Astrocyte (in vitro differentiated cells and primary cell): ENCODE measurements at regions not wholly inside any gene's neighbourhood (a gene's known extent, or its start where the extent isn't known, plus 50 kb on each side); places are given as distances from the start of the nearest gene placed in this dataset.
A peak's percentile ranks its signal among the peaks of the same experiment; 100 is the strongest.

Source experiments
- DNase-seq: peaks from one replicate; pipeline ENCODE4 v3.0.0-alpha.2; 2010; ENCODE audit warnings: low read depth
- FAIRE-seq: peaks from 2 replicates; lab custom pipeline; 2011; peaks lifted over from hg19 to GRCh38; lab: Jason Lieb, UNC
- H2AFZ ChIP-seq: 2 replicates; pipeline ENCODE4 v1.6.0; 2012; ENCODE audit warnings: low read depth, low read length, inconsistent platforms
- H3K27ac ChIP-seq: 2 replicates; pipeline ENCODE4 v1.5.1; 2011; ENCODE audit warnings: low read depth, low read length, inconsistent platforms
- H3K27me3 ChIP-seq: 2 replicates; pipeline ENCODE4 v1.6.0; 2011; ENCODE audit warnings: low read length, inconsistent platforms; ENCODE audit not compliant: insufficient read depth
- H3K36me3 ChIP-seq: 2 replicates; pipeline ENCODE4 v1.5.1; 2011; ENCODE audit warnings: low read length, inconsistent platforms; ENCODE audit not compliant: insufficient read depth
- H3K4me1 ChIP-seq: 2 replicates; pipeline ENCODE4 v1.5.1; 2011; ENCODE audit warnings: low read length, inconsistent platforms; ENCODE audit not compliant: insufficient read depth
- H3K4me2 ChIP-seq: 2 replicates; pipeline ENCODE4 v1.6.0; 2012; ENCODE audit warnings: low read length, inconsistent platforms
- H3K4me3 ChIP-seq: 2 replicates; pipeline ENCODE4 v1.5.1; 2011; ENCODE audit warnings: low read depth, mild to moderate bottlenecking, low read length, inconsistent platforms; ENCODE audit not compliant: insufficient read depth
- H3K79me2 ChIP-seq: 2 replicates; pipeline ENCODE4 v1.6.0; 2012; ENCODE audit warnings: mild to moderate bottlenecking, low read length, inconsistent platforms; ENCODE audit not compliant: insufficient read depth
- H3K9ac ChIP-seq: 2 replicates; pipeline ENCODE4 v1.6.0; 2012; ENCODE audit warnings: mild to moderate bottlenecking, low read length, inconsistent platforms
- H3K9me3 ChIP-seq: 2 replicates; pipeline ENCODE4 v1.5.1; 2012; ENCODE audit warnings: low read depth, mild to moderate bottlenecking, low read length, inconsistent platforms; ENCODE audit not compliant: insufficient read depth
- H4K20me1 ChIP-seq: 2 replicates; pipeline ENCODE4 v1.6.0; 2012; ENCODE audit warnings: low read length, inconsistent platforms; ENCODE audit not compliant: insufficient read depth
- H3K27ac Mint-ChIP-seq: one replicate; pipeline ENCODE4 v1.8.0; 2021; ENCODE audit warnings: mild to moderate bottlenecking, mixed read lengths; ENCODE audit not compliant: unreplicated experiment
- H3K27me3 Mint-ChIP-seq: one replicate; pipeline ENCODE4 v1.8.0; 2021; ENCODE audit warnings: low read depth, mixed read lengths; ENCODE audit not compliant: unreplicated experiment
- H3K36me3 Mint-ChIP-seq: one replicate; pipeline ENCODE4 v1.8.0; 2021; ENCODE audit warnings: low read depth, mixed read lengths; ENCODE audit not compliant: unreplicated experiment
- H3K4me1 Mint-ChIP-seq: one replicate; pipeline ENCODE4 v1.8.0; 2021; ENCODE audit warnings: low read depth, mixed read lengths; ENCODE audit not compliant: unreplicated experiment
- H3K4me3 Mint-ChIP-seq: one replicate; pipeline ENCODE4 v1.8.0; 2021; ENCODE audit warnings: mild to moderate bottlenecking, moderate library complexity, mixed read lengths; ENCODE audit not compliant: unreplicated experiment
- H3K9me3 Mint-ChIP-seq: one replicate; pipeline ENCODE4 v1.8.0; 2021; ENCODE audit warnings: mild to moderate bottlenecking, mixed read lengths; ENCODE audit not compliant: unreplicated experiment
- EZH2 ChIP-seq: IDR thresholded peaks from 2 replicates; pipeline ENCODE4 v1.6.1; 2012; ENCODE audit warnings: mild to moderate bottlenecking, low read length, inconsistent platforms; ENCODE audit not compliant: insufficient read depth
- TF ChIP-seq, protein P1 (sequence below): IDR thresholded peaks from 2 replicates; pipeline ENCODE4 v1.5.1; 2011; ENCODE audit warnings: low read depth, mild to moderate bottlenecking, inconsistent platforms, low read length, moderate library complexity; ENCODE audit not compliant: insufficient read depth

GRCh38 chr3:159189994-159190669 lies 388.3 kb downstream of the MFSD1 start:
- no peaks in the 10 kb centered on the region for H3K36me3 Mint-ChIP-seq
- peak overlapping the region; percentile 6 for H2AFZ ChIP-seq
- H3K4me1 ChIP-seq, result peaks cover 32% of the 10 kb centered on the region
- no peak overlapping the region for H3K4me3 ChIP-seq
- no peaks in the 10 kb centered on the region for H3K36me3 ChIP-seq
- H4K20me1 ChIP-seq, result no peaks in the 10 kb centered on the region
- H3K27me3 Mint-ChIP-seq, result no peaks in the 10 kb centered on the region
- H3K9ac ChIP-seq, result no peak overlapping the region
- H3K4me2 ChIP-seq, result peak overlapping the region; percentile 6
- no peaks in the 10 kb centered on the region for H3K9me3 ChIP-seq
- H3K27ac Mint-ChIP-seq, result no peak overlapping the region
- peaks cover 25% of the 10 kb centered on the region for H3K4me1 Mint-ChIP-seq
- no peaks in the 10 kb centered on the region for H3K27me3 ChIP-seq
- FAIRE-seq (no peak), DNase-seq (peak; percentile 93)
- no peaks in the 10 kb centered on the region for H3K79me2 ChIP-seq
- no peak overlapping the region for H3K27ac ChIP-seq
- no peak for TF ChIP-seq EZH2
- TF ChIP-seq, protein P1, sequence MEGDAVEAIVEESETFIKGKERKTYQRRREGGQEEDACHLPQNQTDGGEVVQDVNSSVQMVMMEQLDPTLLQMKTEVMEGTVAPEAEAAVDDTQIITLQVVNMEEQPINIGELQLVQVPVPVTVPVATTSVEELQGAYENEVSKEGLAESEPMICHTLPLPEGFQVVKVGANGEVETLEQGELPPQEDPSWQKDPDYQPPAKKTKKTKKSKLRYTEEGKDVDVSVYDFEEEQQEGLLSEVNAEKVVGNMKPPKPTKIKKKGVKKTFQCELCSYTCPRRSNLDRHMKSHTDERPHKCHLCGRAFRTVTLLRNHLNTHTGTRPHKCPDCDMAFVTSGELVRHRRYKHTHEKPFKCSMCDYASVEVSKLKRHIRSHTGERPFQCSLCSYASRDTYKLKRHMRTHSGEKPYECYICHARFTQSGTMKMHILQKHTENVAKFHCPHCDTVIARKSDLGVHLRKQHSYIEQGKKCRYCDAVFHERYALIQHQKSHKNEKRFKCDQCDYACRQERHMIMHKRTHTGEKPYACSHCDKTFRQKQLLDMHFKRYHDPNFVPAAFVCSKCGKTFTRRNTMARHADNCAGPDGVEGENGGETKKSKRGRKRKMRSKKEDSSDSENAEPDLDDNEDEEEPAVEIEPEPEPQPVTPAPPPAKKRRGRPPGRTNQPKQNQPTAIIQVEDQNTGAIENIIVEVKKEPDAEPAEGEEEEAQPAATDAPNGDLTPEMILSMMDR, result no peak
- peaks cover 1% of the 10 kb centered on the region for H3K9me3 Mint-ChIP-seq
- H3K4me3 Mint-ChIP-seq, result no peak overlapping the region

- Mint-ChIP-seq H3K9me3 (peaks cover 2% of the 10 kb centered on the region), H3K27me3 (no peaks in the 10 kb centered on the region), H3K4me1 (peaks cover 25% of the 10 kb centered on the region), H3K4me3 (no peak overlapping the region), H3K27ac (no peak overlapping the region), H3K36me3 (no peaks in the 10 kb centered on the region)
- Histone ChIP-seq H3K9me3 (no peaks in the 10 kb centered on the region), H3K27me3 (no peaks in the 10 kb centered on the region), H3K79me2 (no peaks in the 10 kb centered on the region), H3K9ac (no peak overlapping the region), H3K36me3 (no peaks in the 10 kb centered on the region), H3K4me3 (no peak overlapping the region), H3K27ac (no peak overlapping the region), H3K4me1 (peaks cover 32% of the 10 kb centered on the region), H4K20me1 (no peaks in the 10 kb centered on the region), H2AFZ (no peak overlapping the region), H3K4me2 (peak overlapping the region; percentile 51)
- DNase-seq (peak; percentile 96), FAIRE-seq (no peak)
- TF ChIP-seq EZH2, result no peak
Observed at GRCh38 chr3:159191447-159191846, 389.6 kb downstream of the MFSD1 start.

GRCh38 chr3:159196359-159196758 lies 394.5 kb downstream of the MFSD1 start:
- Histone ChIP-seq H3K9me3 (no peaks in the 10 kb centered on the region), H3K36me3 (no peaks in the 10 kb centered on the region), H2AFZ (no peak overlapping the region), H3K79me2 (no peaks in the 10 kb centered on the region), H3K27ac (no peak overlapping the region), H4K20me1 (no peaks in the 10 kb centered on the region), H3K4me1 (peaks cover 23% of the 10 kb centered on the region), H3K9ac (no peak overlapping the region), H3K4me3 (no peak overlapping the region), H3K4me2 (no peak overlapping the region), H3K27me3 (no peaks in the 10 kb centered on the region)
- no peak for FAIRE-seq
- Mint-ChIP-seq H3K9me3 (peaks cover 11% of the 10 kb centered on the region), H3K27me3 (no peaks in the 10 kb centered on the region), H3K4me1 (peaks cover 21% of the 10 kb centered on the region), H3K36me3 (no peaks in the 10 kb centered on the region), H3K4me3 (no peak overlapping the region), H3K27ac (no peak overlapping the region)
- TF ChIP-seq EZH2, result no peak
- DNase-seq, result no peak
